GM12878 (cell line): ENCODE measurements at regions not wholly inside any gene's neighbourhood (a gene's known extent, or its start where the extent isn't known, plus 50 kb on each side); places are given as distances from the start of the nearest gene placed in this dataset.

Experiments
- ATF7 ChIP-seq: fragments of 450-650 bp; IDR thresholded peaks from 2 replicates; pipeline ENCODE4 v1.6.1; 2016; ENCODE audit warnings: low read depth, mild to moderate bottlenecking
- CBX5 ChIP-seq: sonication (generic); IDR thresholded peaks from 2 replicates; pipeline ENCODE4 v1.6.1; 2016; ENCODE audit warnings: low read depth, moderate library complexity, mild to moderate bottlenecking, inconsistent platforms
- IKZF2 ChIP-seq, 2 experiments: fragments of 450-650 bp; IDR thresholded peaks; 2 replicates each; pipeline ENCODE4 v1.6.1; 2017; ENCODE audit warnings: mild to moderate bottlenecking in 2 of 2, moderate library complexity in 2 of 2
- NBN ChIP-seq: fragments of 450-650 bp; IDR thresholded peaks from 2 replicates; pipeline ENCODE4 v1.6.1; 2016
- ZNF207 ChIP-seq: fragments of 450-650 bp; IDR thresholded peaks from 2 replicates; pipeline ENCODE4 v1.6.1; 2014; ENCODE audit warnings: antibody characterized with exemption, mild to moderate bottlenecking, borderline replicate concordance
- ZNF217 ChIP-seq: fragments of 450-650 bp; IDR thresholded peaks from 2 replicates; pipeline ENCODE4 v1.6.1; 2017; ENCODE audit warnings: antibody characterized with exemption, mild to moderate bottlenecking
- ZNF24 ChIP-seq: fragments of 450-650 bp; IDR thresholded peaks from 2 replicates; pipeline ENCODE4 v1.6.1; 2017; ENCODE audit warnings: antibody characterized with exemption, mild to moderate bottlenecking
- TF ChIP-seq, protein P1 (sequence below): fragments of 450-650 bp; IDR thresholded peaks from 2 replicates; pipeline ENCODE4 v1.6.1; 2017; ENCODE audit warnings: mild to moderate bottlenecking, moderate library complexity
- TF ChIP-seq, protein P2 (sequence below), 3 experiments: IDR thresholded peaks in 2 of 3; conservative IDR thresholded peaks in 1 of 3; 2 replicates each; pipeline ENCODE4 v1.5.1; 2011; ENCODE audit warnings: low read depth in 3 of 3, low read length in 3 of 3, mild to moderate bottlenecking in 3 of 3, control low read depth in 2 of 3, moderate library complexity in 2 of 3, inconsistent platforms in 1 of 3, mixed read lengths in 1 of 3; ENCODE audit not compliant: control insufficient read depth in 2 of 3, insufficient read depth in 1 of 3; ENCODE audit errors: extremely low read depth in 1 of 3
- TF ChIP-seq, protein P3 (sequence below): fragments of 450-650 bp; IDR thresholded peaks from 2 replicates; pipeline ENCODE4 v1.6.1; 2014; ENCODE audit warnings: mild to moderate bottlenecking
- TF ChIP-seq, protein P4 (sequence below): IDR thresholded peaks from 2 replicates; pipeline ENCODE4 v1.6.1; 2011; ENCODE audit warnings: mild to moderate bottlenecking, low read depth, low read length, moderate library complexity; ENCODE audit not compliant: insufficient replicate concordance

DNA sequence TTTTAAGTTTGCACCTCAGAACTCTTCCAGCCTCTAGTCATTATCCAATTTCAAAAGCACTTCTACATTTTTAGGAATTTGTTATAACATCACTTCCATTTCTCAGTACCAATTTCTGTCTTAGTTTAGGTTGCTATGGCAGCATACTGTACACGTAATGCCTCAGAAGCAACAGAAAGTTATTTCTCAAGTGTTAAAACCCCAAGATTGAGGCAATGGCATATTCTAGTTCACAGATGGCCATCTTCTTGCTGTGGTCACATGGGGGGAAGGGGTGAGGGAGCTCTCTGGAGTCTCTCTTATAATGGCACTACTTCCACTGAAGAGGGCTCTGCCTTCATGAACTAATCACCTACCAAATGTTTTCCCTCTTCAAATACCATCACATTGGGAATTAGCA, 220.3 kb upstream of the CTSO start (continued):
- TF ChIP-seq, protein P1, sequence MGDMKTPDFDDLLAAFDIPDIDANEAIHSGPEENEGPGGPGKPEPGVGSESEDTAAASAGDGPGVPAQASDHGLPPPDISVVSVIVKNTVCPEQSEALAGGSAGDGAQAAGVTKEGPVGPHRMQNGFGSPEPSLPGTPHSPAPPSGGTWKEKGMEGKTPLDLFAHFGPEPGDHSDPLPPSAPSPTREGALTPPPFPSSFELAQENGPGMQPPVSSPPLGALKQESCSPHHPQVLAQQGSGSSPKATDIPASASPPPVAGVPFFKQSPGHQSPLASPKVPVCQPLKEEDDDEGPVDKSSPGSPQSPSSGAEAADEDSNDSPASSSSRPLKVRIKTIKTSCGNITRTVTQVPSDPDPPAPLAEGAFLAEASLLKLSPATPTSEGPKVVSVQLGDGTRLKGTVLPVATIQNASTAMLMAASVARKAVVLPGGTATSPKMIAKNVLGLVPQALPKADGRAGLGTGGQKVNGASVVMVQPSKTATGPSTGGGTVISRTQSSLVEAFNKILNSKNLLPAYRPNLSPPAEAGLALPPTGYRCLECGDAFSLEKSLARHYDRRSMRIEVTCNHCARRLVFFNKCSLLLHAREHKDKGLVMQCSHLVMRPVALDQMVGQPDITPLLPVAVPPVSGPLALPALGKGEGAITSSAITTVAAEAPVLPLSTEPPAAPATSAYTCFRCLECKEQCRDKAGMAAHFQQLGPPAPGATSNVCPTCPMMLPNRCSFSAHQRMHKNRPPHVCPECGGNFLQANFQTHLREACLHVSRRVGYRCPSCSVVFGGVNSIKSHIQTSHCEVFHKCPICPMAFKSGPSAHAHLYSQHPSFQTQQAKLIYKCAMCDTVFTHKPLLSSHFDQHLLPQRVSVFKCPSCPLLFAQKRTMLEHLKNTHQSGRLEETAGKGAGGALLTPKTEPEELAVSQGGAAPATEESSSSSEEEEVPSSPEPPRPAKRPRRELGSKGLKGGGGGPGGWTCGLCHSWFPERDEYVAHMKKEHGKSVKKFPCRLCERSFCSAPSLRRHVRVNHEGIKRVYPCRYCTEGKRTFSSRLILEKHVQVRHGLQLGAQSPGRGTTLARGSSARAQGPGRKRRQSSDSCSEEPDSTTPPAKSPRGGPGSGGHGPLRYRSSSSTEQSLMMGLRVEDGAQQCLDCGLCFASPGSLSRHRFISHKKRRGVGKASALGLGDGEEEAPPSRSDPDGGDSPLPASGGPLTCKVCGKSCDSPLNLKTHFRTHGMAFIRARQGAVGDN, result no peak
- TF ChIP-seq ATF7, result no peak
- no peak for TF ChIP-seq ZNF217
- TF ChIP-seq, protein P2, sequence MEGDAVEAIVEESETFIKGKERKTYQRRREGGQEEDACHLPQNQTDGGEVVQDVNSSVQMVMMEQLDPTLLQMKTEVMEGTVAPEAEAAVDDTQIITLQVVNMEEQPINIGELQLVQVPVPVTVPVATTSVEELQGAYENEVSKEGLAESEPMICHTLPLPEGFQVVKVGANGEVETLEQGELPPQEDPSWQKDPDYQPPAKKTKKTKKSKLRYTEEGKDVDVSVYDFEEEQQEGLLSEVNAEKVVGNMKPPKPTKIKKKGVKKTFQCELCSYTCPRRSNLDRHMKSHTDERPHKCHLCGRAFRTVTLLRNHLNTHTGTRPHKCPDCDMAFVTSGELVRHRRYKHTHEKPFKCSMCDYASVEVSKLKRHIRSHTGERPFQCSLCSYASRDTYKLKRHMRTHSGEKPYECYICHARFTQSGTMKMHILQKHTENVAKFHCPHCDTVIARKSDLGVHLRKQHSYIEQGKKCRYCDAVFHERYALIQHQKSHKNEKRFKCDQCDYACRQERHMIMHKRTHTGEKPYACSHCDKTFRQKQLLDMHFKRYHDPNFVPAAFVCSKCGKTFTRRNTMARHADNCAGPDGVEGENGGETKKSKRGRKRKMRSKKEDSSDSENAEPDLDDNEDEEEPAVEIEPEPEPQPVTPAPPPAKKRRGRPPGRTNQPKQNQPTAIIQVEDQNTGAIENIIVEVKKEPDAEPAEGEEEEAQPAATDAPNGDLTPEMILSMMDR (IDR thresholded peaks at IDR 0.05 in 2 of 3, conservative IDR thresholded peaks at IDR 0.05 in 1 of 3; ENCODE audit: control insufficient read depth in 2 of 3, extremely low read depth in 1 of 3, insufficient read depth in 1 of 3, low read depth in 3 of 3, low read length in 3 of 3), result no peak
- no peak for TF ChIP-seq CBX5
- no peak for TF ChIP-seq ZNF24
- TF ChIP-seq, protein P3, sequence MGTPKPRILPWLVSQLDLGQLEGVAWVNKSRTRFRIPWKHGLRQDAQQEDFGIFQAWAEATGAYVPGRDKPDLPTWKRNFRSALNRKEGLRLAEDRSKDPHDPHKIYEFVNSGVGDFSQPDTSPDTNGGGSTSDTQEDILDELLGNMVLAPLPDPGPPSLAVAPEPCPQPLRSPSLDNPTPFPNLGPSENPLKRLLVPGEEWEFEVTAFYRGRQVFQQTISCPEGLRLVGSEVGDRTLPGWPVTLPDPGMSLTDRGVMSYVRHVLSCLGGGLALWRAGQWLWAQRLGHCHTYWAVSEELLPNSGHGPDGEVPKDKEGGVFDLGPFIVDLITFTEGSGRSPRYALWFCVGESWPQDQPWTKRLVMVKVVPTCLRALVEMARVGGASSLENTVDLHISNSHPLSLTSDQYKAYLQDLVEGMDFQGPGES, result no peak
- TF ChIP-seq ZNF207, result no peak
- TF ChIP-seq, protein P4, sequence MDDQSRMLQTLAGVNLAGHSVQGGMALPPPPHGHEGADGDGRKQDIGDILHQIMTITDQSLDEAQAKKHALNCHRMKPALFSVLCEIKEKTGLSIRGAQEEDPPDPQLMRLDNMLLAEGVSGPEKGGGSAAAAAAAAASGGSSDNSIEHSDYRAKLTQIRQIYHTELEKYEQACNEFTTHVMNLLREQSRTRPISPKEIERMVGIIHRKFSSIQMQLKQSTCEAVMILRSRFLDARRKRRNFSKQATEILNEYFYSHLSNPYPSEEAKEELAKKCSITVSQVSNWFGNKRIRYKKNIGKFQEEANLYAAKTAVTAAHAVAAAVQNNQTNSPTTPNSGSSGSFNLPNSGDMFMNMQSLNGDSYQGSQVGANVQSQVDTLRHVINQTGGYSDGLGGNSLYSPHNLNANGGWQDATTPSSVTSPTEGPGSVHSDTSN, result no peak
- TF ChIP-seq IKZF2 (IDR thresholded peaks at IDR 0.05), result no peak
- TF ChIP-seq NBN, result no peak
